ENCODE measurements at regions not wholly inside any gene's neighbourhood (a gene's known extent, or its start where the extent isn't known, plus 50 kb on each side); places are given as distances from the start of the nearest gene placed in this dataset.

DNA sequence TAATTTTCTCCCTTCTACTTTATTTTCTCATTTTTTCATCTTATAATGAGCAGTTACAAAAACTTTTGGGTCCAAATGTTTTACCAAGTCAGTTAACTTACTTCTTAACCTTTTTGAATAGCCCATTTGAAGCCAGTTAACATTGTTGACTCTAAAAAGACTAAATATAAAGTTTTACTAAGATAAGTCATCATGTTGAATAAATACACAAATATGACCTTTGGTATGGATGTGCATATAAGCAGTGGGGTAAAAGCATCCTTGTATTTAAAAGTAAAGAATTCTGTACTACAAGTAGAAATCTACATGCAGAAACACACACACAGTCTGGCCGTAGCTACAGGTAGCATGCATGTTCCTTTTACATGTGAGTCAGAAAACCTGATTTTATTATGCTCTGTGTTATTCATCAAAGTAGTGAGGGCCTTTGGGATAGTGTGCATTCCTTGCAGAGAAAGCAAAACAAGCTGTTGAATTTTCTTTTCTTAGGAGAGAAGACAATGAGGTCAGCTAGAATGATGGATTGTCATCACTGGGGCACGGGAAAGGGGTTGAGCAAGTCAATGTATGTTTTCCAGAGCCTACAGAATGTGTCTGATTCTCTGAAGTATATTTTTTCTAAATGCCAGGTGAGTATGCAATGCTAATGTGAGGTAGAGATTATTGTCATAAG lies 533.2 kb upstream of the AGA start:
- Histone ChIP-seq H3K9me1 (ENCODE audit: insufficient read depth, low read length) (no peaks in the 10 kb centered on the region), H3K4me2 (ENCODE audit: low read depth, low read length) (peak overlapping the region; percentile 71), H3K79me1 (ENCODE audit: low read depth in 1 of 2, low read length in 2 of 2) (no peaks in the 10 kb centered on the region), H3K4ac (ENCODE audit: low read depth, low read length) (no peak overlapping the region), H3K27me3 (ENCODE audit: control insufficient read depth, insufficient read depth, low read length) (no peaks in the 10 kb centered on the region), H2AK5ac (ENCODE audit: low read depth, low read length) (no peak overlapping the region), H3K18ac (ENCODE audit: low read depth, low read length) (no peak overlapping the region; the same call in 1 of the 2 replicates), H3K56ac (ENCODE audit: extremely low read depth, insufficient read depth, low read length) (no peak overlapping the region), H3K4me1 (ENCODE audit: control insufficient read depth, insufficient read depth, low read length) (peaks cover 3% of the 10 kb centered on the region), H2BK120ac (ENCODE audit: low read depth, low read length) (no peak overlapping the region), H2BK15ac (ENCODE audit: low read depth, low read length) (no peak overlapping the region), H4K5ac (ENCODE audit: low read depth, low read length) (no peak overlapping the region), H2BK5ac (ENCODE audit: low read depth, low read length, poor library complexity, severe bottlenecking) (no peak overlapping the region), H2AK9ac (replicated peaks; ENCODE audit: low read depth, low read length, poor library complexity) (no peak overlapping the region), H3K4me3 (ENCODE audit: insufficient read depth, low read depth, low read length) (no peak overlapping the region), H3K14ac (replicated peaks; ENCODE audit: low read depth, low read length) (no peak overlapping the region), H4K91ac (ENCODE audit: insufficient read depth, low read depth, low read length) (no peak overlapping the region), H4K20me1 (ENCODE audit: insufficient read depth, low read length) (no peaks in the 10 kb centered on the region), H2BK20ac (ENCODE audit: low read depth, low read length) (no peak overlapping the region), H3K9me3 (ENCODE audit: control insufficient read depth, insufficient read depth, low read length) (no peaks in the 10 kb centered on the region), H3K23ac (ENCODE audit: low read depth, low read length) (no peak overlapping the region), H2AFZ (replicated peaks; ENCODE audit: low read length, poor library complexity) (no peak overlapping the region), H3K27ac (ENCODE audit: insufficient read depth, low read length) (peak overlapping the region; percentile 29; the same call in 1 of the 2 replicates), H3K9ac (ENCODE audit: low read depth, low read length) (no peak overlapping the region), H4K8ac (ENCODE audit: low read depth in 2 of 2, low read length in 2 of 2) (no peak overlapping the region), H3K36me3 (ENCODE audit: control insufficient read depth, insufficient read depth, low read length) (no peaks in the 10 kb centered on the region)
- no CpG with 5 or more reads among the region's 2 CpGs for WGBS, 2 experiments (ENCODE audit: extremely low coverage in 2 of 2, insufficient read length in 1 of 2)
- TF ChIP-seq FOS (IDR thresholded peaks at IDR 0.05; ENCODE audit: low read depth, low read length) (no peak), RCOR1 (IDR thresholded peaks at IDR 0.05; ENCODE audit: insufficient replicate concordance, low read length) (no peak), MXI1 (IDR thresholded peaks at IDR 0.05; ENCODE audit: borderline replicate concordance, low read depth, low read length) (no peak), RAD21 (IDR thresholded peaks at IDR 0.05; ENCODE audit: low read length) (no peak), CEBPB (IDR thresholded peaks at IDR 0.05; ENCODE audit: low read depth, low read length) (no peak), RFX5 (IDR thresholded peaks at IDR 0.05; ENCODE audit: low read depth, low read length) (no peak), MAFK (IDR thresholded peaks at IDR 0.05; ENCODE audit: low read depth, low read length) (no peak), NFE2L2 (IDR thresholded peaks at IDR 0.05; ENCODE audit: low read depth, low read length) (no peak)
- TF ChIP-seq, protein P1, sequence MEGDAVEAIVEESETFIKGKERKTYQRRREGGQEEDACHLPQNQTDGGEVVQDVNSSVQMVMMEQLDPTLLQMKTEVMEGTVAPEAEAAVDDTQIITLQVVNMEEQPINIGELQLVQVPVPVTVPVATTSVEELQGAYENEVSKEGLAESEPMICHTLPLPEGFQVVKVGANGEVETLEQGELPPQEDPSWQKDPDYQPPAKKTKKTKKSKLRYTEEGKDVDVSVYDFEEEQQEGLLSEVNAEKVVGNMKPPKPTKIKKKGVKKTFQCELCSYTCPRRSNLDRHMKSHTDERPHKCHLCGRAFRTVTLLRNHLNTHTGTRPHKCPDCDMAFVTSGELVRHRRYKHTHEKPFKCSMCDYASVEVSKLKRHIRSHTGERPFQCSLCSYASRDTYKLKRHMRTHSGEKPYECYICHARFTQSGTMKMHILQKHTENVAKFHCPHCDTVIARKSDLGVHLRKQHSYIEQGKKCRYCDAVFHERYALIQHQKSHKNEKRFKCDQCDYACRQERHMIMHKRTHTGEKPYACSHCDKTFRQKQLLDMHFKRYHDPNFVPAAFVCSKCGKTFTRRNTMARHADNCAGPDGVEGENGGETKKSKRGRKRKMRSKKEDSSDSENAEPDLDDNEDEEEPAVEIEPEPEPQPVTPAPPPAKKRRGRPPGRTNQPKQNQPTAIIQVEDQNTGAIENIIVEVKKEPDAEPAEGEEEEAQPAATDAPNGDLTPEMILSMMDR (conservative IDR thresholded peaks at IDR 0.05; ENCODE audit: low read depth, low read length): no peak
- TF ChIP-seq, protein P2, sequence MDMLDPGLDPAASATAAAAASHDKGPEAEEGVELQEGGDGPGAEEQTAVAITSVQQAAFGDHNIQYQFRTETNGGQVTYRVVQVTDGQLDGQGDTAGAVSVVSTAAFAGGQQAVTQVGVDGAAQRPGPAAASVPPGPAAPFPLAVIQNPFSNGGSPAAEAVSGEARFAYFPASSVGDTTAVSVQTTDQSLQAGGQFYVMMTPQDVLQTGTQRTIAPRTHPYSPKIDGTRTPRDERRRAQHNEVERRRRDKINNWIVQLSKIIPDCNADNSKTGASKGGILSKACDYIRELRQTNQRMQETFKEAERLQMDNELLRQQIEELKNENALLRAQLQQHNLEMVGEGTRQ (IDR thresholded peaks at IDR 0.05; ENCODE audit: low read depth, low read length): no peak
- intact Hi-C loops (cut with micrococcal nuclease): no loop called here
- ChIA-PET CTCF (no interaction called here), POLR2A (ENCODE audit: unreplicated experiment) (no interaction called here)
- in situ Hi-C loops (cut with MboI; ENCODE audit: low sequenced_read_pairs): no loop called here
- DNase-seq (peak; percentile 54), ATAC-seq (ENCODE audit: low read depth) (peak; percentile 77)
- dilution Hi-C loops (cut with HindIII; ENCODE audit: low sequenced_read_pairs, unreplicated experiment): no loop called here
- no TSS peak for BruUV-seq (replicated peaks)

Measured in IMR-90 (cell line).